Activated CD4-positive, alpha-beta T cell treated with anti-CD3 and anti-CD28 coated beads, Interleukin-2, amount 50 U/mL, for 4 hours (primary cell): ENCODE measurements at regions not wholly inside any gene's neighbourhood (a gene's known extent, or its start where the extent isn't known, plus 50 kb on each side); places are given as distances from the start of the nearest gene placed in this dataset.
"Not testable (repeated sequence)": the region's sequence is repeated elsewhere in the genome, so short reads cannot be mapped to it uniquely, and the experiment has no call there.

ENCODE experiments used
- DNase-seq, 2 experiments: peaks; one replicate each; pipeline ENCODE4 v3.0.0-alpha.2; 2020

GRCh38 chr15:79540551-79540950 is 108.4 kb downstream of the MINAR1 start:
- no peak for DNase-seq

DNA sequence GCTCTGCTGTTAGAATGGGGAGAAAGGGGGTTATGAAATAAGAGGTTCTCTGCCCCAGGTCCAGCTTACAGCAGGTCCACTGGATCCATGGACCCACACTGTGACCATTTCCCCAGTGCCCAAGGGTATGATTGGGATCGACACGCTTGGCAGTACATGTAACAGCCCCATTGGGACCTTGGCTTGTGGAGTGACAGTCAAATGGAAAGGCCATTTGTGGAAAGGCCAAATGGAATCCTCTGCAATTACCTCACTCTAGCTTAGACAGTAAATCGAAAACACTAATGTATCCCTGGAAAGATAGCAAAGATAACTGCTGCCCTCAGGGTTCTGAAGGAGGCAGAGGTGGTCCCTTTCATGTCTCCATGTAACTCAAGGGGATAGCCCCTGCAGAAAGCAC is 109.1 kb downstream of the MINAR1 start:
- DNase-seq = no peak

- no peak for DNase-seq
Observed at GRCh38 chr15:79543097-79543496, 111.0 kb downstream of the MINAR1 start.

DNA sequence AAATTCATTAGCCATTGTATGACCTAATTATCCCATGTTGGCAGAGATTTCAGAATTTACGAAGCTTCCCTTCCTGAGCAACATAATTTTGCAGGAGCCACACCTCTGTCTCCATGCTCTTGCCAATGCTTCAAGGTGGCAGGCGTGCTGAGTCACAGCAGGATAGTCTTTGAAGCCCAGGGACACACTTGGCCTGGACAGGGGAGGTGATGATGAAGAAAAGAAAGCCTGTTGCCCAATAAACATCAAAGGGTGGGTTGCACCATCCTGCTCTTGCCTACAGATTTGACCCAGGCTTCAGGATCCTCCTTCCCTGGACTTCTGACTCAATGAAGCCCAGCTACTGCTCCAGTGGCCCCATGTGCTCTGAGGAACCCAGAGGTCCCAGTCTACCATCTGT is 117.1 kb downstream of the MINAR1 start:
- DNase-seq = no peak

DNA sequence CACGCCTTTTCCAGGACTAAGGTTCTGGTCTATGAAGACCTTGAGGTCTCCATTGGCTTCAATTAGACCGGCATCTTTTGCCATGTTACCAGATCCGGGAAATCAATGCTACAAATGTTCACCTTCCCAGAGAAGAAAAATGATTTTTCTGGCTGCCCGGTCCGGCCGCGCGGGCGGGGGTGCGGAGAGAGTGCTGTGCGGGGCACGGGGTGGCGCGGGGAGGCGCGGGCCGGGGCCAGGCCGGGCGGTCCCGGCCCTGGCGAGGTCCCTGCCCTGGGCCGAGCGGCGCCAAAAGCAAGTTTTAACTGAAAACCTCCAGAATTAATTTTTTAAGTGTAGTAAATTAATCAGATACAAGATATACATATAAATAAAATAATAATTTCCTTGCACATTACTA is 128.2 kb downstream of the MINAR1 start:
- no peak for DNase-seq

GRCh38 chr15:79561982-79562381 is 129.8 kb downstream of the MINAR1 start:
- no peak for DNase-seq

- DNase-seq = no peak
Observed at GRCh38 chr15:79562403-79562815, 130.3 kb downstream of the MINAR1 start.

- no peak for DNase-seq
Observed at GRCh38 chr15:79562899-79563298, 130.8 kb downstream of the MINAR1 start.

DNA sequence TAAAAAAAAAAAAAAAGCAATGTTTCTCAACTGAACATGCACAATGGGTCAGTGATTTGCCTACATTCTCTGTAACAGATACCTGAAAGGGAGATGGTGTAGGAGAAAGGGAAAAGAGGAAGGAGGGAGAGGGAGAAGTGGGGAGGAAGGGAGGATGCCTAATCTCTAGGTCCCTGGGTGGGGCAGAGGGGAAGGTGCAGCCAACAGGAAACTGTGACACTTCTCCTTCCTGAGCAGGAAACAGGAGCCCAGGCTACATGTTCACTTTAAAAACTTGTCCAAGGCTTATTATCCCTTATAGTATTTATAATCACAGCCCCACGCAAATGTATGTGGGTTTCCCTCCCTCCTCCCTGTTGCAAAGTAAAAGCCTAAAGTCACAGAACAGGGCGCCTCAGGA is 137.9 kb downstream of the MINAR1 start:
- DNase-seq = no peak

DNA sequence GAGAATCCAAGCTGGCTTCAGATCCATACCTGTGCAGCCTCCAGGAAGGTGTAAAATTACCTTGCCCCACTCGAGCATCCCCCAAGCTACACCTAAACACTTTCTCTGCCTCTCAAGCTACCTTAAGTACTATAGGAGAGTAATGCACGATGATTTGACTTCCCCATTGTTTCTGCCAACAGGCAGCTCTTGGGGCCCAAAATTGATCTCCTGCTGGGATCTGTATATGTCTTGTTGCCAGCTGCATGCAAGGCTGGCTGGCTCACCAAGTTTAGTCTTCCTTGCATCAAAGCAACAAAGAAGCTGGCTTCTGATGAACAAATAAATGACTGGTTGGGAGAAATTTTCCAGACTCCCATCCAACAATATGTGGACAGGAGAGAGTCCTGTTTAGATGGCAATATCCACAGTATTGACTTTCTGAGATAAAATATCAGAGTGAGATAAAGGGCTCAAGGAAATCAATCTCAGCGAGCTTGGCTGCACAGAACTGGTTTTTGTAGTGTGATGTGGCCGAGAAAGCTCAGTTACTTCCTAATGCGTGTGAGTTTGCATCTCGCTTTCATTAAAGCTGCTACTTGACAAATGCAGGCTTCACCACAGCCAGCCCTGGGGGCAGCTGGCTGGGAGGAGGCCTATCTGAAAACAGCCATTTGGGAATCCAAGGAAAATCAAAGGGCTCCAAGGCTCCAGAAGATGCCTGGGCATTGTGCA is 140.7 kb downstream of the MINAR1 start:
- no peak for DNase-seq

- not testable (repeated sequence) for DNase-seq
Observed at GRCh38 chr15:79574431-79575273, 142.5 kb downstream of the MINAR1 start.

DNA sequence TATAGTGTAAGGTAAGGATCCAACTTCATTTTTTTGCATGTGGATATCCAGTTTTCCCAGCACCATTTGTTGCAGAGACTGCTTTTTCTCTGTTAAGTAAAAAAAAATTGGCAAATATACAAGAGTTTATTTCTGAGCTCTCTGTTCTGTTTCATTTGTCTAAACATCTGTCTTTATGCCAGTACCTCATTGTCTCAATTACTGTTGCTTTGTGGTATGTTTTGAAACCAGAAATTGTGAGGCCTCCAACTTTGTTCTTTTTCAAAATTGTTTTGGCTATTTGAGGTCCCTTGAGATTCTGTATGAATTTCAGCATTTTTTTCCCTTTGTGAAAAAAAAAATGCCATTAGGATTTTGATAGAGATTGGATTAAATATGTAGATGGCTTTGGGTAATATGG is 150.5 kb downstream of the MINAR1 start:
- no peak for DNase-seq

GRCh38 chr15:79592126-79592525 is 160.0 kb downstream of the MINAR1 start:
- no peak for DNase-seq

GRCh38 chr15:79593119-79593869 is 161.2 kb downstream of the MINAR1 start:
- DNase-seq = no peak

GRCh38 chr15:79595306-79595705 is 163.2 kb downstream of the MINAR1 start:
- DNase-seq = no peak

GRCh38 chr15:79595995-79596622 is 164.0 kb downstream of the MINAR1 start:
- peak in 1 of 2 experiments; percentile 0 for DNase-seq

GRCh38 chr15:79598639-79599038 is 166.5 kb downstream of the MINAR1 start:
- no peak for DNase-seq

DNA sequence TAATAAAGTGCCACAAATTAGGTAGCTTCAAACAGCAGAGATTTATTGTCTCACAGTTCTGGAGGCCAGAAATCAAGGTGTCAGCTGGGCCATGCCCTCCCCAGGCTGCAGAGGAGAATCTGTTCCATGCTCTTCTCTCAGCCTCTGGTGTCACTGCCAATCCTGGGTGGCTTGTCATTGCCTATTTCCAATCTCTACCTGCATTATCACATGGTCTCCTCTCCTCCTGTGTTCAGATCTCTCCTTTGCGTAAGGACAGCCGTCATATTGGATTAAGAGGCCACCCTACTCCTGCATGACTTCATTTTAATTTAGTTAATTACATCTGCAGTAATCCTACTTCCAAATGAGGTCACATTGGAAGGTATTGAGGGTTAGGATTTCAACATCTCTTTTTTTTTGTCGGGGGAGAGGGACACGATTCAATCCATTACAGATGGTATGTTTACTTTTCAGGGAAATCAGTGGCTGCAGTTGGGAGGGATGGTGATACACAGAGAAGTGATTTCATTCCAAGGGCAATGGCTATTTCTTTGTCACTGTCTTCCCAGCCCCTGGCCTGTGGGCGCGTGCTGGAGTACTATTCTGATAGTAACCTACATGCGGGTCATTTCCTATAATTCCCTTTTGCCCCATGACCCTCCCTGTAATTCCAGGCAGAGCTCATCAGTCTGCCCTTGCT is 169.4 kb downstream of the MINAR1 start:
- no peak for DNase-seq

- no peak for DNase-seq
Observed at GRCh38 chr15:79602180-79602579, 170.0 kb downstream of the MINAR1 start.

GRCh38 chr15:79602731-79603130 is 170.6 kb downstream of the MINAR1 start:
- no peak for DNase-seq

DNA sequence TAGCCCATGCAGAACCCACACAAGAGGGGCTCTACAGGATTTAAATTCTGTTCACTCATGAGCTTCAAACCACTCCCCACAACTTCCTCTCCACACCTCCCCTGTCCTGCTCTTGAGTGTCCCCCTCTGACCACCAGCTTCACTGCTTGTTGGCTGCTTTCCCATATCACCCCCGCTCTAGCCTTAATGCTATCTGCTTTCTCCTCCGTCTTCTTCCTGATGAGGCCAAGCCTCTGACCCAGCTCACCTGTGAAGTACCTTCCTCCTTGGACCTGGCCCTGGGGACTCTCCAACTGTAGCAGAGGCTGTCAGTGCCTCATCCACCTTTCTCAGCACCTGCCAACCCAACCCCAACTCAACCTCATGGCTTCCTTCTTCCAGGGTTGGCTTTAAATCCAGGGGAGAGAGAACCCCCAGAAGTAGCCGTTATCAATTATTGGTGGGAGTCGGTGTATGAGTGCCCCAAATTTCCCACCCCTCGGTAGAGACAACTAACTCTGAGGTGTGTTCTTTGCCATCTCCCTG is 174.8 kb downstream of the MINAR1 start:
- no peak for DNase-seq
